LNCAP (cell line): ENCODE measurements at regions not wholly inside any gene's neighbourhood (a gene's known extent, or its start where the extent isn't known, plus 50 kb on each side); places are given as distances from the start of the nearest gene placed in this dataset.

Experiments
- CTCF ChIP-seq: fragments of 450-650 bp; IDR thresholded peaks from 2 replicates; pipeline ENCODE4 v1.5.1; 2017; ENCODE audit warnings: mild to moderate bottlenecking

GRCh38 chr10:128796396-128796912 is 670.2 kb upstream of the MKI67 start:
- no peak for TF ChIP-seq CTCF

- no peak for TF ChIP-seq CTCF
Observed at GRCh38 chr10:128802062-128802461, 665.0 kb upstream of the MGMT start.

- TF ChIP-seq CTCF, result no peak
Observed at GRCh38 chr10:128803790-128804189, 663.3 kb upstream of the MGMT start.

GRCh38 chr10:128804411-128804810 is 662.6 kb upstream of the MGMT start:
- no peak for TF ChIP-seq CTCF

- no peak for TF ChIP-seq CTCF
Observed at GRCh38 chr10:128808921-128809440, 658.1 kb upstream of the MGMT start.

- no peak for TF ChIP-seq CTCF
Observed at GRCh38 chr10:128811511-128811910, 655.5 kb upstream of the MGMT start.

GRCh38 chr10:128812000-128812399 is 655.0 kb upstream of the MGMT start:
- no peak for TF ChIP-seq CTCF

- no peak for TF ChIP-seq CTCF
Observed at GRCh38 chr10:128813574-128813973, 653.5 kb upstream of the MGMT start.
